ENCODE measurements at regions not wholly inside any gene's neighbourhood (a gene's known extent, or its start where the extent isn't known, plus 50 kb on each side); places are given as distances from the start of the nearest gene placed in this dataset.
"Not testable (repeated sequence)": the region's sequence is repeated elsewhere in the genome, so short reads cannot be mapped to it uniquely, and the experiment has no call there.

GRCh38 chr22:11690170-11690569 lies 3837.8 kb upstream of the OR11H1 start:
- not testable (repeated sequence) for DNase-seq (ENCODE audit: low read depth)

- DNase-seq (ENCODE audit: low read depth): peak; percentile 0
These were observed 3824.4 kb upstream of the OR11H1 start for GRCh38 chr22:11703588-11703987.

GRCh38 chr22:11706826-11707225 lies 3821.2 kb upstream of the OR11H1 start:
- DNase-seq (ENCODE audit: low read depth): not testable (repeated sequence)
